ENCODE measurements at regions not wholly inside any gene's neighbourhood (a gene's known extent, or its start where the extent isn't known, plus 50 kb on each side); places are given as distances from the start of the nearest gene placed in this dataset.
A peak's percentile ranks its signal among the peaks of the same experiment; 100 is the strongest.

DNA sequence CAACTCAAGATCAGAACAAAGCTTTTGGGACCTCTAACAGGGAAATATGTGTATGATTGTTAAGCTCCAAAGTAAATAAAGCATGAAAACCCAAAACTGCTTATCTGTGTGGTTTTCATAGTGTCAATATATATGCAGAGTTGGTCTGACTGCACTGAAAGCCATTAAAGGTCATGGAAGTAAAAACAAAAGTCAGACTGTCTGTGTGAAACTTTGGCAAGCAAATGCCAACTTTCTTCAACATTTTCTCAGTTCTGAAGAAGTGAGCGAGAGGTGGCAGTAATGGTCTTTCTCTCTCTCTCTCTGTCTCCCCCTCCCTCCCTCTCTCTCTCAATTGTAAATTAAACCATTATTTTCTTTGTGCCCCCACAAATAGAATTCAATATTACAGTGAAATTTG lies 100.1 kb upstream of the S1PR1 start (continued):
- TF ChIP-seq NFIC (IDR thresholded peaks at IDR 0.05; ENCODE audit: low read length) (no peak; the same call in 1 of the 2 replicates), MEF2D (CRISPR knock-in tag; IDR thresholded peaks at IDR 0.05) (0 out of 2 replicates have a peak, but pooled peaks have one; percentile 38), ZFX (CRISPR knock-in tag; IDR thresholded peaks at IDR 0.05; ENCODE audit: low read depth) (no peak), RBAK (CRISPR knock-in tag; IDR thresholded peaks at IDR 0.05) (no peak), ZNF720 (CRISPR knock-in tag; IDR thresholded peaks at IDR 0.05) (no peak), GFI1 (CRISPR knock-in tag; IDR thresholded peaks at IDR 0.05; ENCODE audit: borderline replicate concordance) (peak; percentile 58), MZF1 (CRISPR knock-in tag; IDR thresholded peaks at IDR 0.05; ENCODE audit: borderline replicate concordance) (no peak), ZFYVE20 (CRISPR knock-in tag; IDR thresholded peaks at IDR 0.05; ENCODE audit: borderline replicate concordance, low read depth) (no peak), ZNF674 (CRISPR knock-in tag; IDR thresholded peaks at IDR 0.05; ENCODE audit: low read depth) (no peak)
- TF ChIP-seq, protein P1, sequence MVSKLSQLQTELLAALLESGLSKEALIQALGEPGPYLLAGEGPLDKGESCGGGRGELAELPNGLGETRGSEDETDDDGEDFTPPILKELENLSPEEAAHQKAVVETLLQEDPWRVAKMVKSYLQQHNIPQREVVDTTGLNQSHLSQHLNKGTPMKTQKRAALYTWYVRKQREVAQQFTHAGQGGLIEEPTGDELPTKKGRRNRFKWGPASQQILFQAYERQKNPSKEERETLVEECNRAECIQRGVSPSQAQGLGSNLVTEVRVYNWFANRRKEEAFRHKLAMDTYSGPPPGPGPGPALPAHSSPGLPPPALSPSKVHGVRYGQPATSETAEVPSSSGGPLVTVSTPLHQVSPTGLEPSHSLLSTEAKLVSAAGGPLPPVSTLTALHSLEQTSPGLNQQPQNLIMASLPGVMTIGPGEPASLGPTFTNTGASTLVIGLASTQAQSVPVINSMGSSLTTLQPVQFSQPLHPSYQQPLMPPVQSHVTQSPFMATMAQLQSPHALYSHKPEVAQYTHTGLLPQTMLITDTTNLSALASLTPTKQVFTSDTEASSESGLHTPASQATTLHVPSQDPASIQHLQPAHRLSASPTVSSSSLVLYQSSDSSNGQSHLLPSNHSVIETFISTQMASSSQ (IDR thresholded peaks at IDR 0.05; ENCODE audit: low read depth), result no peak
- TF ChIP-seq, protein P1 (CRISPR knock-in tag; IDR thresholded peaks at IDR 0.05; ENCODE audit: borderline replicate concordance), result peak; percentile 37; the same call in 1 of the 2 replicates
- TF ChIP-seq, protein P2, sequence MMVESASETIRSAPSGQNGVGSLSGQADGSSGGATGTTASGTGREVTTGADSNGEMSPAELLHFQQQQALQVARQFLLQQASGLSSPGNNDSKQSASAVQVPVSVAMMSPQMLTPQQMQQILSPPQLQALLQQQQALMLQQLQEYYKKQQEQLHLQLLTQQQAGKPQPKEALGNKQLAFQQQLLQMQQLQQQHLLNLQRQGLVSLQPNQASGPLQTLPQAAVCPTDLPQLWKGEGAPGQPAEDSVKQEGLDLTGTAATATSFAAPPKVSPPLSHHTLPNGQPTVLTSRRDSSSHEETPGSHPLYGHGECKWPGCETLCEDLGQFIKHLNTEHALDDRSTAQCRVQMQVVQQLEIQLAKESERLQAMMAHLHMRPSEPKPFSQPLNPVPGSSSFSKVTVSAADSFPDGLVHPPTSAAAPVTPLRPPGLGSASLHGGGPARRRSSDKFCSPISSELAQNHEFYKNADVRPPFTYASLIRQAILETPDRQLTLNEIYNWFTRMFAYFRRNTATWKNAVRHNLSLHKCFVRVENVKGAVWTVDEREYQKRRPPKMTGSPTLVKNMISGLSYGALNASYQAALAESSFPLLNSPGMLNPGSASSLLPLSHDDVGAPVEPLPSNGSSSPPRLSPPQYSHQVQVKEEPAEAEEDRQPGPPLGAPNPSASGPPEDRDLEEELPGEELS (CRISPR knock-in tag; IDR thresholded peaks at IDR 0.05), result peak; percentile 74
- TF ChIP-seq, protein P3, sequence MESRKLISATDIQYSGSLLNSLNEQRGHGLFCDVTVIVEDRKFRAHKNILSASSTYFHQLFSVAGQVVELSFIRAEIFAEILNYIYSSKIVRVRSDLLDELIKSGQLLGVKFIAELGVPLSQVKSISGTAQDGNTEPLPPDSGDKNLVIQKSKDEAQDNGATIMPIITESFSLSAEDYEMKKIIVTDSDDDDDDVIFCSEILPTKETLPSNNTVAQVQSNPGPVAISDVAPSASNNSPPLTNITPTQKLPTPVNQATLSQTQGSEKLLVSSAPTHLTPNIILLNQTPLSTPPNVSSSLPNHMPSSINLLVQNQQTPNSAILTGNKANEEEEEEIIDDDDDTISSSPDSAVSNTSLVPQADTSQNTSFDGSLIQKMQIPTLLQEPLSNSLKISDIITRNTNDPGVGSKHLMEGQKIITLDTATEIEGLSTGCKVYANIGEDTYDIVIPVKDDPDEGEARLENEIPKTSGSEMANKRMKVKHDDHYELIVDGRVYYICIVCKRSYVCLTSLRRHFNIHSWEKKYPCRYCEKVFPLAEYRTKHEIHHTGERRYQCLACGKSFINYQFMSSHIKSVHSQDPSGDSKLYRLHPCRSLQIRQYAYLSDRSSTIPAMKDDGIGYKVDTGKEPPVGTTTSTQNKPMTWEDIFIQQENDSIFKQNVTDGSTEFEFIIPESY (CRISPR knock-in tag; IDR thresholded peaks at IDR 0.05), result no peak
- TF ChIP-seq, protein P4, sequence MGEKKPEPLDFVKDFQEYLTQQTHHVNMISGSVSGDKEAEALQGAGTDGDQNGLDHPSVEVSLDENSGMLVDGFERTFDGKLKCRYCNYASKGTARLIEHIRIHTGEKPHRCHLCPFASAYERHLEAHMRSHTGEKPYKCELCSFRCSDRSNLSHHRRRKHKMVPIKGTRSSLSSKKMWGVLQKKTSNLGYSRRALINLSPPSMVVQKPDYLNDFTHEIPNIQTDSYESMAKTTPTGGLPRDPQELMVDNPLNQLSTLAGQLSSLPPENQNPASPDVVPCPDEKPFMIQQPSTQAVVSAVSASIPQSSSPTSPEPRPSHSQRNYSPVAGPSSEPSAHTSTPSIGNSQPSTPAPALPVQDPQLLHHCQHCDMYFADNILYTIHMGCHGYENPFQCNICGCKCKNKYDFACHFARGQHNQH (CRISPR knock-in tag; IDR thresholded peaks at IDR 0.05), result no peak
- TF ChIP-seq, protein P5, sequence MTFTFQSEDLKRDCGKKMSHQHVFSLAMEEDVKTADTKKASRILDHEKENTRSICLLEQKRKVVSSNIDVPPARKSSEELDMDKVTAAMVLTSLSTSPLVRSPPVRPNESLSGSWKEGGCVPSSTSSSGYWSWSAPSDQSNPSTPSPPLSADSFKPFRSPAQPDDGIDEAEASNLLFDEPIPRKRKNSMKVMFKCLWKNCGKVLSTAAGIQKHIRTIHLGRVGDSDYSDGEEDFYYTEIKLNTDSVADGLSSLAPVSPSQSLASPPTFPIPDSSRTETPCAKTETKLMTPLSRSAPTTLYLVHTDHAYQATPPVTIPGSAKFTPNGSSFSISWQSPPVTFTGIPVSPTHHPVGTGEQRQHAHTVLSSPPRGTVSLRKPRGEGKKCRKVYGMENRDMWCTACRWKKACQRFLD (CRISPR knock-in tag; IDR thresholded peaks at IDR 0.05; ENCODE audit: borderline replicate concordance), result no peak
- TF ChIP-seq, protein P6, sequence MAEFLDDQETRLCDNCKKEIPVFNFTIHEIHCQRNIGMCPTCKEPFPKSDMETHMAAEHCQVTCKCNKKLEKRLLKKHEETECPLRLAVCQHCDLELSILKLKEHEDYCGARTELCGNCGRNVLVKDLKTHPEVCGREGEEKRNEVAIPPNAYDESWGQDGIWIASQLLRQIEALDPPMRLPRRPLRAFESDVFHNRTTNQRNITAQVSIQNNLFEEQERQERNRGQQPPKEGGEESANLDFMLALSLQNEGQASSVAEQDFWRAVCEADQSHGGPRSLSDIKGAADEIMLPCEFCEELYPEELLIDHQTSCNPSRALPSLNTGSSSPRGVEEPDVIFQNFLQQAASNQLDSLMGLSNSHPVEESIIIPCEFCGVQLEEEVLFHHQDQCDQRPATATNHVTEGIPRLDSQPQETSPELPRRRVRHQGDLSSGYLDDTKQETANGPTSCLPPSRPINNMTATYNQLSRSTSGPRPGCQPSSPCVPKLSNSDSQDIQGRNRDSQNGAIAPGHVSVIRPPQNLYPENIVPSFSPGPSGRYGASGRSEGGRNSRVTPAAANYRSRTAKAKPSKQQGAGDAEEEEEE (CRISPR knock-in tag; IDR thresholded peaks at IDR 0.05; ENCODE audit: borderline replicate concordance), result no peak
- TF ChIP-seq, protein P7, sequence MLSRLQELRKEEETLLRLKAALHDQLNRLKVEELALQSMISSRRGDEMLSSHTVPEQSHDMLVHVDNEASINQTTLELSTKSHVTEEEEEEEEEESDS (CRISPR knock-in tag; IDR thresholded peaks at IDR 0.05; ENCODE audit: borderline replicate concordance), result no peak

Measured in HepG2 (cell line).